ENCODE measurements at regions not wholly inside any gene's neighbourhood (a gene's known extent, or its start where the extent isn't known, plus 50 kb on each side); places are given as distances from the start of the nearest gene placed in this dataset.
"Not testable (repeated sequence)": the region's sequence is repeated elsewhere in the genome, so short reads cannot be mapped to it uniquely, and the experiment has no call there.

DNA sequence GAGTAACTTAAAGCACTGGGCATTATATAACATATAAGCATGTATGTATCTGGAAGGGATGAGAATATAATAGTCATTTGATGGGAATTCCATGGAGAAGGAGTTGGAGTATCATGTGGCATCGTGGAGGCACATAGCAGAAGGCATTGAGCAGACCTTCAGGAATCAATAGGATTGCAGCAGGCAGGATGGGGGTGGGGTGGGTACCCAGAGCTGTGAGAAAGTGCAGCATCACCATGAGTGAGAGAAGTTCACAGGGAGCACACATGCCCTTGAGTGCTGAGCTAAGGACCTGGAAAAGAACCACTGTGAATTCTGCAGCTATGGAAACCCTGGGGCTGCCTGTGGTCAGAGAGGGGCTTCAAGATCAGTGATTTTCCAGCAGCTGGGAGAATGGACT, 57.3 kb downstream of the MED10 start:
- no peak for DNase-seq (ENCODE audit: low spot score)

DNA sequence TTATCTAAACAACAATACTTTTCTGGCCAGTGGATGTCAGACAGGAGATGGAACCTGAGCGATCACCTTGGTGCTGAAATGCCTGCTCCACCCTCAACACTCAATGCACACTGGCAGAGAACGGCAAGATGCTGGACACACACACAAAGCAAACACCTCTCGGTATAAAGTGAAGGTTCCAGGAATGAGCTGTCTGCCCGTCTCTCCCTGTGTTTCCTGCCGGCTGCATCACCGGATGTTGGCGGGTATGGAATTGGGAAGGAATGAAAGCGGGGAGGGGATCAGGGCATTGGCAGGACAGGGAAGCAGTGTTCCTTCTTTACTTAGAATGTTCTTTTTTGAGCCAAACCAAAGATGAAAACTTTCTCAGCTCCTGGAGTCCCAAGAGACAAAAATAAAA, 59.2 kb downstream of the MED10 start:
- no peak for DNase-seq (ENCODE audit: low spot score)

DNA sequence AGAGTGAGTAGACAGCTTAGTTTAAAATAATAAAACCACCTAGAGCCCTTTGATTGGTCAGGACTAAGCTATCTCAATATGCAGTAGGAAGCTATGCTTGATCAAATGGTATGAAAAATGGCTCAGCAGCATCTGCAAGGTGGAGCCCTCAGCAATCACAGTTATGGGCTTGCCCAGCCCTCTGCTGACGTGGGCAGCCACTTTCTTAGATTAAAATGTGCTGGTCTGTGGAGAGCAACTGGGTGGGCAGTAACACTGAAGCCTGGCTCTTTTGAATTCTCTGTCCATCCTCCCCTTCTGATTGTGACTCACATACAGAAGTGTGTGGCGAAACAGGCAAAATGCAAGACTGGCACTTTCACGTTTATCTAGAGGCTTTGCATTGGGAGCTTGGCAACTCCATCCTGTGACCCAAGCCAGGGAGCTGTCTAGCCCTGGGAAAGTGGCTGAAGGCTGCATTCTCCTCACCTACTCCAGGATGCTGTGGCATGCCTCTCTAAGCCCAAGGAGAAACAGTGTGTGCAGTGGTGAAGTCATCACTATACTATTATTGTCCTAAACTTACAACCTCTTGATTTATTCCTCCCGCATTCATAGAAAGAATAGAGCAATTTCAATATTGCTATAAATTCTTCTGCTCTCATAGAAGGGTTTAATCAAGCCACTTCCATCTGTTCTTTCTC, 61.1 kb downstream of the MED10 start:
- DNase-seq (ENCODE audit: low spot score), result no peak

DNA sequence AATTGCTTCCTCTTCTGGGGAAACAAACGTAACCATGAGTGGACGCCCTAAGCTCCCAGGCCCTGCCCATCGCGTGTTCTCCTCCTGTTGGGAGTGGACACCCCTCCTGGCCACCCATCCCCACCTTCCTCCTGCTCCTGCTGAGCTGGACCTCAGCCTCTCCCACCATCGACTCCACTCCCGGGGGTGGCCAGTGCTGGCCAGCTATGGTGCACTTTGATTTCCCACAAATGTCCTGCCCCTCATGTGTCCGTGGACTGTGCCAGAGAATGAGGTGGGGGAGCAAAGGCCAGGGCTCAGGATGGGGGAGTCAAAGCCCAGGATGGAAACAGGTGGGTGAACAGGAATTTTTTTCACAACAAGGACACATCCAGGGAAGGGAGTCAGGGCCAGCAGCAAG, 62.8 kb downstream of the MED10 start:
- DNase-seq (ENCODE audit: low spot score), result no peak

DNA sequence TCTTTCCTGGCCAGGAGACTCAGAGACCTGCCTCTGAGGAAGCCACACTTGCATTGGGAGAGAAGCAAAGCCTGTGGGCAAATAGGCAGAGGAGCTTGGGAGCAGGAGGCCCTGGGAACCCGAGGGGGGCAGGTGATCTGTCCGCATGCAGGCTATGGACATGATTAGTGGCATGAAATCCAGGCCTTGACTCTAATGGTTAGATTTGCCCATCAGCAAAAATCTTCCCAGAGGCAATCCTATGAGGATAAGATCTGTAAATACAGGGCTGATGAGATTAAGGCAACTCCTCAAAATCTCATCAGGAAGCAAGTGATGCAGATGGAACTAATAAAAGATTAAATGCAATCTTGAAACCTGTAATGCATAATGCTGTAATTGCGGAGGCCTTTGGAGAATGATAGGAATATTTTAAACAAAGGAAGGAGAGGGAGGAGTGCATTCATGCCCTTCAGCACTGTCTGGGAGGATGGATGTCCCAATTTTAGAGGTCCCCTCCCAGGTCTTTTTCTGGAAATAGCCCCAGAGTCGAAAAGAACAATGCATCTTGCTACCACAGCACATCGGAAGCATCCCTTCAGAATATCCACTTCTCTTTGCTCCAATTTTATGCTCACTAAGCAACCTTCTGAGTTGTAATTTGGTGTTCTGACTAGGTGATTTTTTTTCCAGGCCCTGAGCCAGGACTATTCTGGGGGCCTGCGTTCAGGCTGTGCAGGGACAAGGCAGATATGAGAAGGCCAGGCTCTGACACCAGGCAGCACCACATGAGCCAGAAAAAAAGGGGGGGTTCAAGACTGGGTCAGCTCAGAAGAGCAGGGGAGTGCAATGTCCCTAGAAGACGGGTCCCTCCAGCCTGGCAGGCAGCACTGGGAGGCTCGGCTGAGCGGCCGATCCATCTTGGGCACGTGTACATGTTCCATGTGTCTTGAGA, 66.5 kb downstream of the MED10 start:
- DNase-seq (ENCODE audit: low spot score), result no peak

DNA sequence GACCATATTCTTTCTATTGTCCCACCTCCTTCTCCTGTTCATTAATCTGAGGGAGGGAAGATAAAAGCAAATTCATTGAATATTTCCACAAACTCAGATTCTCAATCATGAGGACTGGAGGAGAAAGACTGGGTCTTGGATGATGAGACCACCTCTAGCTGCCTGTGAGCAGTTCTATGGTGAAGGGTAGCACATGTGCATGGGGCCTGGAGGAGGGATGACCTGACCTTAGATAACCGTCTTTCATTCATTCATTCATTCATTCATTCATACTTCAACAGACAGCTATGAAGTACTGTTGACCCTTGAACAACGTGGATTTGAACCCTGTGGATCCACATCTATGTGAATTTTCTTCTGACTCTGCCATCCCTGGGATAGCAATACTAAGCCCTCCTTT, 68.4 kb downstream of the MED10 start:
- DNase-seq (ENCODE audit: low spot score), result no peak

DNA sequence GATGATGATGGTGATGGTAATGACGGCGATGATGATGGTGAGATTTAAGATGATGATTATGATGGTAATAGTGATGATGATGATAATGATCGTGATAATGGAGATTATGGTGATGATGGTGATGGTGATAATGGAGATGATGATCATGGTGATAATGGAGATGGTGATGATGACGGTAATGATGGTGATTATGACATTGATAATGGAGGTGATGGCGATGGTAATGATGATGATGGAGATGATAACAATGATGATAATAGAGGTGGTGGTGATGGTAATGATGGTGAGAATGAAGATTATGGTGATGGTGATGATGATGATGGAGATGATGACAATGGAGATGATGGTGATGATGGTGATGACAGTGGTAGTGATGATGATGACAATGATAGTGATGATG, 69.7 kb downstream of the MED10 start:
- no peak for DNase-seq (ENCODE audit: low spot score)

DNA sequence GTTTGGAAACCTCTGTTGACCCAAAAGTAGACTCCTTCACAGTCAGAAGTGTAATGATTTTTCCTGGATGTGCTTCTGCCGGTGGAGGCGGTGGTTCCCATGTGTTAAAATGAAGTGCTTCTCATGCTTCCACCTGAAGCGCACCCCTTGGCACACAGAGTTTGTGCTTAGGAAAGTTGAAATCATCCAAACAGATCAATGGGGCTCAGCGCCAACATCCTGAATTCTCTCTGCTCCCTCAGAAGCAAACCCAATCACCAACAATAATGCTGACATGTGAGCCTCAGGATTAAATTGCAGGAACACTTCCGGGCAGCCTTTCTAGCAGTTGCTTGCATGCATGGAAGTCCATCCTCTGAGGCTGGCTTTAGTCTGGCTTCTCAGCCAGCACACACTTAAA, 71.0 kb downstream of the MED10 start:
- no peak for DNase-seq (ENCODE audit: low spot score)

DNA sequence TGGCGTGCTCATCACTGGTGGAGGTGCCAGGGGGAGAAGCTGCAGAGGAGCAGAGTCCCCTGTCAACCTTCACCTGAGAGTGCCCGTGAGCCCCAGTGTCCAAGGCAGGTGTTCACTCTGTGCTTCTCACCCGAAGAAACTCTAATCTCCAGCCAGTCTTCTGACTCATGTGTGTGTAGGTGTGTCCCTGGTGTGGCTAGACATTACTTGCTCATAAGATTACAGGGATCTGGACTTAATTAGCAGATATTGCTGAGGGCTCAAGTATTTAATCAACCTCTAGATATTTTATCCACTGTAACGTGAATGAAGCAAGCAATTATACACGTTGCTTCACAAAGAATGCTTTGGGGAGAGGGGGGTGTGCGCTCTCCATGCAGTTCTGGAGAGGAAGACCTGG, 72.5 kb downstream of the MED10 start:
- DNase-seq (ENCODE audit: low spot score), result no peak

DNA sequence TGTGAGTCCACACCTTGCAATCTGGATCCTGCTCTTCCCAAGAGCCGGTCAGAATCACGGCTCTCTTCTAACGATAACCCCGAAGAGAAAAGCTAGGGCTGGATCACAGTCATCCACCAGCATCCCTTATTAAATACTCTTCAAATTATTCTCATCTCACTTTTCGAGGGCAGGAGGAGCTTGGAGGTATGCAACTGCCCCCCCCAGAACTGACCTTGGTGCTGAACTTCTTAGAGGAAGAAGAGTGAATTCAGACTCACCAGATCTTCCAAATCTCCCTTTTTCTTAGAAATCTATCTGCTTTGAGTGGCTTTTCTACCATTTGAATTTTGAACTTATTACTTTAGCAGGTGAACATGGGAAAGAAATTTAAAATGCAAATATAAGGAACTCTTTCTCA, 75.7 kb downstream of the MED10 start:
- DNase-seq (ENCODE audit: low spot score), result no peak

DNA sequence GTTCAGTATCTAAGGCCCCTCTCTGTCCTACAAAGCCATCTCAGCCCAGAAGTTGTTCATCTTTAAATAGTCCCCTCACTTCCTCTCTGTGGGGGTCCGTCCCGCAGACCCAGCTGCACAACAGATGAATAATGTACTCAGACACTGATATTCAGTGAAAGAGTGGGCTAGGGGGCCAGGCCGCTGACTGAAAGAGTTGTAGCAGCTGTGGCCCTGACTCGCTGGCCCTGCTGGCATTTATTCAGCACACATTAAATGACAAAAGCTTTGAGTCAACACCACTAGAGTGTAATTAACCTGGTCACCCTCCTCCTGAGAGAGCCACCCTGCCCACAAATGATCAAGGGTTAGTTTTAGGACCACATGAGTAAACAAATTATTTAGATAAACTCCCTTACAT, 76.3 kb downstream of the MED10 start:
- no peak for DNase-seq (ENCODE audit: low spot score)

DNA sequence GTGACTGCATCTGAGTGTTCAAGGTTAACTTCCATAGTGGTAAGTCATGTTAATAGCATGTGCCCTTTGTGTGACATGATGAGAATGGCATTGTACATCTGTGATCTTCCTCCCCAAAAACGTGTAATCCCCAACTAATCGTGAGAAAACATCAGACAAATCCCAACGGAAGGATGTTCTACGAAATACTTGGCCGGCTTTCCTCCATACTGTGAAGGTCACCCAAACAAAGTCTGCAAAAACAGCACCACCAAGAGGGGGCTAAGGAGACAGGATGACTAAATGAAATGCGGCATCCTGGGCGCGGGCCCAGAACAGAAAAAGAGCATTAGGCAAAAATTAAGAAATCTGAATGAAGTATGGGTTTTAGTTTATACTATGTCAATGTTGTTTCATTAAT, 81.8 kb downstream of the MED10 start:
- DNase-seq (ENCODE audit: low spot score), result no peak

DNA sequence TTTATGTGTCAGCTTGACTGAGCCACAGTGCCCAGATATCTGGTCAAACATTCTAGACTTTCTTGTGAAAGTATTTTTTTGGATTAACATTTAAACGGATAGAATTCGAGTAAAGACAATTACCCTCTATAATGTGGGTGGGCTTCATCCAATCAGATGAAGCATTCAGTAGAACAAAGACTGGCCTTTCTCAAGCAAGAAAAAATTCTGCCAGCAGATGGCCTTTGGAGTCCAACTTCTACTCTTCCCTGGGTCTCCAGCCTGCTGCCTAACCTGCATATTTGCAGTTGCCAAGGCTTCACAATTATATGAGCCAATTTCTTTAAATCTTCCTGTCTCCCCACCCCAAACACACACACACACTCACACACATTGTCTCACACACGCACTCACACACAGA, 86.4 kb downstream of the MED10 start:
- no peak for DNase-seq (ENCODE audit: low spot score)

DNA sequence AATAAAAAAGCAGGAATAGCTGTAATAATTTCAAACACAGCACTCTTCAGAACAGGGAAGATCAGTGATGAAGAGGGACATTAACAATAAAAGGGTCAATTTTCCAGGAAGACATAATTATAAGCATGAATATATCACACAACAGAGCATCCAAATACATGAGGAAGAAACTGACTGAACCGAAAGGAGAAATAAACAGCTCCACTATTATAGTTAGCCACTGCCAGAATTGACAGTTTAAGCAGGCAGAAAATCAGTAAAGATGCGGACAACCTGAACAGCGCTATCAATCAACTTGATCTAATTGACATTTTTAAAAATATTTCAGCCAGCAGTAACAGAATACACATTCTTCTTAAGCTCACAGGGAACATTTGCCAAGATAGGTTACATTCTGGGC, 89.1 kb downstream of the MED10 start:
- DNase-seq (ENCODE audit: low spot score), result no peak

DNA sequence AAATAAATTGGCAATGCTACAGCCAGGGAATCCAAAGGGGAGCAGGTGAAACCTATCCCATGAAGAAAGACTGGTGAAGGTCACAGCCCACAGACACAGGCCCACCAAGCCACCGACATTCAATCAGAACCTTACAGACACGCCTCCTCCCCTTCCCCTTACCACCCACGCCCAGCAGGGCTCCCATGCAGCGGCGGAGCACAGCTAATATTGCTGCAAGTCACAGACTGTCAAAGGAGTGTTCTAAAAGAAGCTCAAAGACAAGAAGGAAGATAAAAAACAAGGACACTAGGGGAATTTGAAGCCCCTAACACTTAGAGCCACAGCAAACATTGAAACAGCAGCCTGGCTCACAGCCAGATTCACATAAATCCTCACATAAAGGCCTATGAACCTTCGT, 91.2 kb downstream of the MED10 start:
- no peak for DNase-seq (ENCODE audit: low spot score)

DNA sequence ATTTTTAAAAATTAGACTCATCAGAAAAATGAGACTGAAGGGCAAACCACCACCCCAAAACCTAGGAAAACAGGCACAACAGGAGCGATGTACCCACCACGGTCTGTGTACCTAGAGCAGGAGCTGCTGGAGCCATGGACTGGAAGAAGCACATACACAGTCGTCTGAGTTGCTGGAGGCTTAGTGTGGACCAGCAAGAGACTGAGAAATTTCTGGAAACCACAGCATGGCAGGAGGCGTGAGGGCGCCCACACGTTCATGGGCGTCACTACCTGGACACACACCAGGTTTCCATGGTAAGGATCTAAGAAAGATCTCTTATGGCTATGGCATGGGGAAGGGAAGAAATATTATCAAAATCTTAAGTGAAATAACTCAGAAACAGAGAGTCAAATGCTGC, 91.9 kb downstream of the MED10 start:
- DNase-seq (ENCODE audit: low spot score), result no peak

DNA sequence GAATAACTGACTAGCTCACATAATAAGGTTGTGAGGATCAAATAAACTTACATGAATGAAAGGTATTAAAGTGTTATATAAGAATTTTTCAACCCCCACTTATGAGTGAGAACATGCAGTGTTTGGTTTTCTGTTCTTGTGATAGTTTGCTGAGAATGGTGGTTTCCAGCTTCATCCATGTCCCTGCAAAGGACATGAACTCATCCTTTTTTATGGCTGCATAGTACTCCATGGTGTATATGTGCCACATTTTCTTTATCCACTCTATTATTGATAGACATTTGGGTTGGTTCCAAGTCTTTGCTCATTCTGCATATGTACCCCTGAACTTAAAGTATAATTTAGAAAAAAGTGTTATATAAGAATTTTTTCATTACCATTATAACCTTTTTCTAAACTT, 93.9 kb downstream of the MED10 start:
- DNase-seq (ENCODE audit: low spot score), result not testable (repeated sequence)

DNA sequence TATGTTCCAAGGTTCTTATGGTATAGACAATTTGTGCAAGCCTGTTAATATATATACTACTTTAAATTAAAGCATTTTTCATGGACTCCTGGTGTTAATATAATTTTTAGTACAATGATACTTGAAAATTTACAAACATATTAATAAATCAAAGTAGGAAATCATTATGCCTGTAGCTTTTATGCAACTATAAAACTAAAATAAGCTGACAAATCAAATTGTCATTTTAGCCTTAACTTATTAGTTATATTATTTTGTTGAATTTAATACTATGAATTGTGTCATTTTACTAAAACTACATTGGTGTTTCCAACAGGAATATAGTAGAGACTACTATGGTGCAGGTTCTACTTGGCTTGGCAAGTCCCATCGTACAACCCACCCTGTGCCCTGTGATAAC, 96.0 kb downstream of the MED10 start:
- DNase-seq (ENCODE audit: low spot score), result no peak

DNA sequence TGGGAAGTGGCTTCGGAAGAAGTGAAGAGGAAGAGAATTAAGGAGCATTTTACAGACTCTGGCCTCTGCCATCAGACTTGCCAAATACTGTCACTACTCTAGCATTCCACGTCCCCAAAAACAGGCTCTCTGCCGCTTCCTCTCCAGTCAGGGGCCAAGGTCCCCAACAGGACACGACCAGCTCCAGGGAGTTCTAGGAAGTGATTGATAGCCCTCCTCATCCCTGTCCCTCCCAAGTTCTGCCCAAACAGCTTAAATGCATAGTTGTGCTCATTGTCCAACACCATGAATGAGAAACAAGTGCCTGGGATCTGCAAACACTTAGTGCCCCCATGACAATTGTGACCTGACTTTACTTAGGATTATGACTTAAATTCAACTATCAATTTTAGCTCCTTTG, 96.5 kb downstream of the MED10 start:
- no peak for DNase-seq (ENCODE audit: low spot score)

DNA sequence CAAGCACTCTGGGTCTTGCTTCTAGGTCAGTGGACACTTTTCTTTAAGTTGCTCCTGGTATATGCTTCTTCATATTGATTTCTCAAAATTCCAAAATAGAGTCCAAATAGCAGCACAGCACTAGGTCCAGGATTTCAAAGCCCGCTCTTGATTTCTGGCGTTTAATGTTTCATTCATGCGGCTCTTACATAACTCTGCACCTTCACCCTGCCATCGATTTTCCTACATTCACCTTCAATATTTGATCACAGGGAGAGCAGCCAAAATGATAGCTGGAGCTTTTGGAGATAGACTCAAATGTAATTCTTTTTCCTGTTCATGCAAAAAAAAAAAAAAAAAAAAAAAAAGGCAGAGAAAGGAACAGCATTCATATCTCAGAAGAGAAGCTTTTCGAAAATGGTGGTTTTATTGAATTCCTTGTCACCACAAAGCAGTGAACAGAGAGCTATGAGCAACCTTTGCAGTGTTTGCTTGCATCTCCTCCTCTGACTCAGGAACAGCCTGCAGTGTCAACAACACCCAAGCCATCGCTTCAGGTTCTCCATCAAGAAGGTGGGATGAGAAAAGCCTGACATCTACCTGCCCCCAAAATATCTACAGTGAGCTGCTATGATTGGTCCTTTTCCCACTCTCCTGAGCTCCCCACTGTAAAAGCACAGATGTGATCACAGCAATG, 97.8 kb downstream of the MED10 start:
- DNase-seq (ENCODE audit: low spot score), result no peak

DNA sequence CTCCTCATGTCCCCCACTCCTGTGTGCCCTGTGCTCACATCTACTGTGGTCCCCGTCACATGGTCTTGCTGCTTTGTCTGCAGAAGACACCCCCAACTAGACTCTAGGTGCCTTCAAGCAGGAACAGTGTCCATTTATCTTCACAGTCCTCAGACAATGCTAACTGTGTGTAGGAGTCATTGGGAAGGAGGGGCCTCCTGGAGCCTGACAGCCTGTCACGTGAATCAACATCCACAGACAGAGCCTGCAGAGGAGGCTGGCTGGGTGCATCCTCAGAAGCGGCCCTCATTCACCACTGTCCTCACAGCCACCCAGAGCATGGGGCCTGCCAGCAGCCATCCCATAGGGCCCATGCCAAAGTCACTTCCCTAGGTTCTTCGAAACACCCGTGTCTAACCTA, 98.7 kb downstream of the MED10 start:
- no peak for DNase-seq (ENCODE audit: low spot score)

DNA sequence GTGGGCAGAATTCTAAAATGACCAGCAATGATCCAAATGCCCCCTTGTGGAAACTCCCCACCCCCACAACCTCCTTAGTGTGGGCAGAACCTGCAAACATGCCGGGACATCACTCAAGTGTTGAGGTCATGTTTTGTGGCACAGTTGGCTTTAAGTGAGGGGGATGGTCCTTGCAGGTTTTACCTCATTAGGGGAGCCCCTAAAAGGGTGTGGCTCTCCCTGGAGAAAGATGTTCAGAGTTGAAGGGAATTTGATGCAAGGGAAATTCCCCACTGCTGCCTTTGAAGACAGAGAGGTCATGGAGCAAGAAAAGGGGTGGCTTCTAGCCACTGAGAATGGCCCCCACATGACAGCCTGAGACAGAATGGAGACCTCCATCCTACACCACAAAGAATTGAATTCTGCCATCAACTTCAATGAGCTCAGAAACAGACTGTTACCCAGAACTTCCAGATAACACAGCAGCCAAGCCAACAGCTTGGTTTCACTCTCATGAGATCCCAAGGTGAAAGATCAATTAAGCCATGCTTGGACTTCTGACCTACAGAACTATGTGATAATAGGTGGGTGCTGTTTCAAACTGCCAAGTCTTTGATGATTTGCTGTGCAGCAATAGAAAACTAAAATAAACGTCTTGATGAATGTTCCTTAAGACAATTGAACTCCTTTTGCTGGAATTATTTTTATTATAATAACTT, 103.4 kb downstream of the MED10 start:
- DNase-seq (ENCODE audit: low spot score), result no peak
